ENCODE measurements at regions not wholly inside any gene's neighbourhood (a gene's known extent, or its start where the extent isn't known, plus 50 kb on each side); places are given as distances from the start of the nearest gene placed in this dataset.

- TF ChIP-seq SMC3 (IDR thresholded peaks at IDR 0.05; ENCODE audit: low read depth, low read length): no peak
- no peak for TF ChIP-seq CTCF (conservative IDR thresholded peaks at IDR 0.05; ENCODE audit: low read depth, low read length)
- no peak for TF ChIP-seq MXI1 (IDR thresholded peaks at IDR 0.05; ENCODE audit: borderline replicate concordance, low read depth, low read length)
- no peak for TF ChIP-seq BHLHE40 (IDR thresholded peaks at IDR 0.05; ENCODE audit: low read depth, low read length)
- TF ChIP-seq RAD21 (IDR thresholded peaks at IDR 0.05; ENCODE audit: low read length): no peak
- TF ChIP-seq RCOR1 (IDR thresholded peaks at IDR 0.05; ENCODE audit: insufficient replicate concordance, low read length): no peak
- TF ChIP-seq FOS (IDR thresholded peaks at IDR 0.05; ENCODE audit: low read depth, low read length): no peak
- TF ChIP-seq MAZ (IDR thresholded peaks at IDR 0.05; ENCODE audit: borderline replicate concordance, low read depth, low read length): no peak
- no peak for TF ChIP-seq CEBPB (IDR thresholded peaks at IDR 0.05; ENCODE audit: low read depth, low read length)
- no peak for TF ChIP-seq POLR2A (IDR thresholded peaks at IDR 0.05; ENCODE audit: low read depth, low read length)
- no peak for TF ChIP-seq CHD1 (IDR thresholded peaks at IDR 0.05; ENCODE audit: low read depth, low read length)
- no peak for TF ChIP-seq USF2 (IDR thresholded peaks at IDR 0.05; ENCODE audit: low read depth, low read length)
- no peak for TF ChIP-seq MAFK (IDR thresholded peaks at IDR 0.05; ENCODE audit: low read depth, low read length)
- TF ChIP-seq RFX5 (IDR thresholded peaks at IDR 0.05; ENCODE audit: low read depth, low read length): no peak
These were observed 404.9 kb downstream of the FLRT2 start for GRCh38 chr14:85934886-85935254.

Measured in IMR-90 (cell line).